OCI-LY3 (cell line): ENCODE measurements at regions not wholly inside any gene's neighbourhood (a gene's known extent, or its start where the extent isn't known, plus 50 kb on each side); places are given as distances from the start of the nearest gene placed in this dataset.
"Not testable (repeated sequence)": the region's sequence is repeated elsewhere in the genome, so short reads cannot be mapped to it uniquely, and the experiment has no call there.

Source experiments
- H2AFZ ChIP-seq: fragments of 200-600, 300-600 bp; shearing (Covaris generic); 2 replicates; pipeline ENCODE4 v1.6.0; 2014; ENCODE audit warnings: antibody characterized with exemption, low read depth, low read length
- H3K27ac ChIP-seq: fragments of 200-600, 300-600 bp; sonication (generic); 2 replicates; pipeline ENCODE4 v1.5.1; 2014; ENCODE audit warnings: mild to moderate bottlenecking, low read length, moderate library complexity, mixed read lengths
- H3K27me3 ChIP-seq: fragments of 200-600, 300-600 bp; sonication (generic); 2 replicates; pipeline ENCODE4 v1.6.1; 2014; ENCODE audit warnings: low read depth, low read length, mixed read lengths
- H3K36me3 ChIP-seq: fragments of 200-600, 300-600 bp; sonication (generic); replicated peaks from 2 replicates; pipeline ENCODE3; 2014; ENCODE audit warnings: low read depth, low read length, mixed read lengths
- H3K4me1 ChIP-seq: fragments of 300-600, 200-600 bp; sonication (generic); 2 replicates; pipeline ENCODE4 v1.6.1; 2014; ENCODE audit warnings: low read length, mixed read lengths
- H3K4me2 ChIP-seq: fragments of 200-600, 300-600 bp; sonication (generic); 2 replicates; pipeline ENCODE4 v1.6.1; 2014; ENCODE audit warnings: low read length, mixed read lengths
- H3K4me3 ChIP-seq: fragments of 300-600, 200-600 bp; sonication (generic); 2 replicates; pipeline ENCODE4 v1.5.1; 2014; ENCODE audit warnings: antibody characterized with exemption, mild to moderate bottlenecking, low read length, moderate library complexity
- H3K79me2 ChIP-seq: fragments of 300-600, 200-600 bp; shearing (Covaris generic); 2 replicates; pipeline ENCODE4 v1.6.1; 2014; ENCODE audit warnings: mild to moderate bottlenecking, low read length, mixed read lengths
- H3K9ac ChIP-seq: fragments of 300-600, 200-600 bp; shearing (Covaris generic); 2 replicates; pipeline ENCODE4 v1.6.0; 2014; ENCODE audit warnings: mild to moderate bottlenecking, low read length, moderate library complexity
- H3K9me3 ChIP-seq: fragments of 200-600, 300-600 bp; shearing (Covaris generic); 2 replicates; pipeline ENCODE4 v1.6.1; 2014; ENCODE audit warnings: low read length, mixed read lengths; ENCODE audit not compliant: insufficient read depth
- H4K20me1 ChIP-seq: fragments of 200-600, 300-600 bp; sonication (generic); 2 replicates; pipeline ENCODE4 v1.6.1; 2016; ENCODE audit warnings: low read length, mixed read lengths; ENCODE audit not compliant: insufficient read depth
- EZH2phosphoT487 ChIP-seq: fragments of 200-600 bp; shearing (Covaris generic); IDR thresholded peaks from 2 replicates; pipeline ENCODE4 v1.6.1; 2018; ENCODE audit warnings: antibody characterized with exemption, mixed run types, low read depth
- TF ChIP-seq, protein P1 (sequence below): fragments of 200-600, 300-600 bp; sonication (generic); IDR thresholded peaks from 2 replicates; pipeline ENCODE4 v1.5.1; 2014; ENCODE audit warnings: antibody characterized with exemption, low read length, low read depth

- Histone ChIP-seq H3K4me2 (no peak overlapping the region), H3K36me3 (no peaks in the 10 kb centered on the region), H4K20me1 (no peaks in the 10 kb centered on the region), H2AFZ (no peak overlapping the region), H3K4me1 (no peaks in the 10 kb centered on the region), H3K27ac (no peak overlapping the region), H3K9ac (no peak overlapping the region), H3K4me3 (no peak overlapping the region), H3K79me2 (no peaks in the 10 kb centered on the region), H3K9me3 (no peaks in the 10 kb centered on the region), H3K27me3 (no peaks in the 10 kb centered on the region)
- TF ChIP-seq, protein P1, sequence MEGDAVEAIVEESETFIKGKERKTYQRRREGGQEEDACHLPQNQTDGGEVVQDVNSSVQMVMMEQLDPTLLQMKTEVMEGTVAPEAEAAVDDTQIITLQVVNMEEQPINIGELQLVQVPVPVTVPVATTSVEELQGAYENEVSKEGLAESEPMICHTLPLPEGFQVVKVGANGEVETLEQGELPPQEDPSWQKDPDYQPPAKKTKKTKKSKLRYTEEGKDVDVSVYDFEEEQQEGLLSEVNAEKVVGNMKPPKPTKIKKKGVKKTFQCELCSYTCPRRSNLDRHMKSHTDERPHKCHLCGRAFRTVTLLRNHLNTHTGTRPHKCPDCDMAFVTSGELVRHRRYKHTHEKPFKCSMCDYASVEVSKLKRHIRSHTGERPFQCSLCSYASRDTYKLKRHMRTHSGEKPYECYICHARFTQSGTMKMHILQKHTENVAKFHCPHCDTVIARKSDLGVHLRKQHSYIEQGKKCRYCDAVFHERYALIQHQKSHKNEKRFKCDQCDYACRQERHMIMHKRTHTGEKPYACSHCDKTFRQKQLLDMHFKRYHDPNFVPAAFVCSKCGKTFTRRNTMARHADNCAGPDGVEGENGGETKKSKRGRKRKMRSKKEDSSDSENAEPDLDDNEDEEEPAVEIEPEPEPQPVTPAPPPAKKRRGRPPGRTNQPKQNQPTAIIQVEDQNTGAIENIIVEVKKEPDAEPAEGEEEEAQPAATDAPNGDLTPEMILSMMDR: no peak
- TF ChIP-seq EZH2phosphoT487: no peak
Observed at GRCh38 chr4:97028785-97029184, 1114.5 kb downstream of the STPG2 start.

DNA sequence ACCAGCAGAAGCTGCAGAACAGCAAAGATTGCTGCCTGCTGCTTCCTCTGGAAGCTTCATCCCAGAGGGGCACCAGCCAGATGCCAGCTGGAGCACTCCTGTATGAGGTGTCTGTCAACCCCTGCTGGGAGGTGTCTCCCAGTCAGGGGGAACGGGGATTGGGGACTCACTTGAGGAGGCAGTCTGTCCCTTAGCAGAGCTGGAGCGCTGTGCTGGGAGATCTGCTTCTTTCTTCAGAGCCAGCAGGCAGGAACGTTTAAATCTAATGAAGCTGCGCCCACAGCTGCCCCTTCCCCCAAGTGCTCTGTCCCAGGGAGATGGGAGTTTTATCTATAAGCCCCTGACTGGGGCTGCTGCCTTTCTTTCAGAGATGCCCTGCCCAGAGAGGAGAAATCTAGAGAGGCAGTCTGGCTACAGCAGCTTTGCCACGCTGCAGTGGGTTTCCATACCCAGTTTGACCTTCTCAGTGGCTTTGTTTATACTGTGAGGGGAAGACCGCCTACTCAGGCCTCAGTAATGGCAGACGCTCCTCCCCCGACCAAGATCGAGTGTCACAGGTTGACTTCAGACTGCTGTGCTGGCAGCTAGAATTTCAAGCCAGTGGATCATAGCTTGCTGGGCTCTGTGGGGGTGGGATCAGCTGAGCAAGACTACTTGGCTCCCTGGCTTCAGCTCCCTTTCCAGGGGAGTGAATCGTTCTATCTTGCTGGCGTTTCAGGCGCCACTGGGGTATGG is 1105.7 kb downstream of the STPG2 start:
- not testable (repeated sequence) for H3K4me3 ChIP-seq, H3K9me3 ChIP-seq, H3K27ac ChIP-seq, H3K79me2 ChIP-seq, H3K4me2 ChIP-seq, H2AFZ ChIP-seq, H3K36me3 ChIP-seq, H3K4me1 ChIP-seq, H4K20me1 ChIP-seq, H3K27me3 ChIP-seq, H3K9ac ChIP-seq

- no peaks in the 10 kb centered on the region for H3K27me3 ChIP-seq
- H3K9ac ChIP-seq: no peak overlapping the region
- H4K20me1 ChIP-seq: no peaks in the 10 kb centered on the region
- no peak overlapping the region for H3K27ac ChIP-seq
- no peaks in the 10 kb centered on the region for H3K4me1 ChIP-seq
- H3K4me3 ChIP-seq: no peak overlapping the region
- H2AFZ ChIP-seq: no peak overlapping the region
- H3K36me3 ChIP-seq: no peaks in the 10 kb centered on the region
- H3K4me2 ChIP-seq: no peak overlapping the region
- no peak for TF ChIP-seq EZH2phosphoT487
- TF ChIP-seq, protein P1: no peak
- H3K79me2 ChIP-seq: no peaks in the 10 kb centered on the region
- H3K9me3 ChIP-seq: no peaks in the 10 kb centered on the region
Observed at GRCh38 chr4:97038146-97038516, 1105.1 kb downstream of the STPG2 start.

DNA sequence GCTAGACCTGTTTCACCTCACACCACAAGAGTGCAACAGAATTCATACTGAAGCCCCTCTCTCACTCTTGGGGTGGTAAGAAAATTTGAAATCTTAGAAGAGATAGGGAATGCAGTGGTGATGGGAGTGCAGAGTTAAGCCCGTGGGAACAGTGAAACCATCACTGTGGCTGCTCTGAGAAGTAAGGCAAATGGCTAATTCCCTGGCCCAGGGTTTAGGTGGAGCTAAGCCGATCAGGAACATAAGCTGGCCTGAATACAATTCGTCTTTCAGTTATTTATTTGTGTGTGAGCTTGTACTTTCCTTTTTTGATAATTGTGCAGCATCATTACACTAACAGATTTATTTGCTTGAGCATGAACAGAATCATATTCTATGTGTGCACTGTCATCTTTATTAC is 1070.6 kb downstream of the STPG2 start:
- H3K9me3 ChIP-seq: no peaks in the 10 kb centered on the region
- TF ChIP-seq, protein P1: no peak
- no peak for TF ChIP-seq EZH2phosphoT487
- no peaks in the 10 kb centered on the region for H3K4me1 ChIP-seq
- H2AFZ ChIP-seq: no peak overlapping the region
- no peak overlapping the region for H3K9ac ChIP-seq
- no peak overlapping the region for H3K4me2 ChIP-seq
- H4K20me1 ChIP-seq: no peaks in the 10 kb centered on the region
- H3K27me3 ChIP-seq: no peaks in the 10 kb centered on the region
- no peak overlapping the region for H3K27ac ChIP-seq
- H3K36me3 ChIP-seq: no peaks in the 10 kb centered on the region
- no peak overlapping the region for H3K4me3 ChIP-seq
- no peaks in the 10 kb centered on the region for H3K79me2 ChIP-seq

GRCh38 chr4:97073194-97073593 is 1070.1 kb downstream of the STPG2 start:
- no peak for TF ChIP-seq EZH2phosphoT487
- TF ChIP-seq, protein P1: no peak
- no peaks in the 10 kb centered on the region for H3K4me1 ChIP-seq
- H4K20me1 ChIP-seq: no peaks in the 10 kb centered on the region
- H2AFZ ChIP-seq: no peak overlapping the region
- H3K4me2 ChIP-seq: no peak overlapping the region
- H3K27me3 ChIP-seq: no peaks in the 10 kb centered on the region
- H3K9me3 ChIP-seq: no peaks in the 10 kb centered on the region
- no peak overlapping the region for H3K27ac ChIP-seq
- no peak overlapping the region for H3K4me3 ChIP-seq
- H3K36me3 ChIP-seq: no peaks in the 10 kb centered on the region
- H3K9ac ChIP-seq: no peak overlapping the region
- no peaks in the 10 kb centered on the region for H3K79me2 ChIP-seq
